Spinal cord (tissue), 9 donors: ENCODE measurements at regions not wholly inside any gene's neighbourhood (a gene's known extent, or its start where the extent isn't known, plus 50 kb on each side); places are given as distances from the start of the nearest gene placed in this dataset.
A peak's percentile ranks its signal among the peaks of the same experiment; 100 is the strongest.
"Not testable (repeated sequence)": the region's sequence is repeated elsewhere in the genome, so short reads cannot be mapped to it uniquely, and the experiment has no call there.

Source experiments
- DNase-seq, 6 donors: peaks; one replicate each; pipeline versions ENCODE4 v3.0.0 to v3.0.0-alpha.2; 2013 to 2015; ENCODE audit warnings: low spot score in 6 of 6, low read depth in 4 of 6
- H3K27ac ChIP-seq: one replicate; pipeline ENCODE4 v1.5.1; 2013; ENCODE audit warnings: low read depth, low read length, control low read depth
- H3K27me3 ChIP-seq: one replicate; pipeline ENCODE4 v1.6.1; 2013; ENCODE audit warnings: low read length; ENCODE audit not compliant: control insufficient read depth, insufficient read depth
- H3K36me3 ChIP-seq: one replicate; pipeline ENCODE4 v1.6.1; 2013; ENCODE audit warnings: low read length; ENCODE audit not compliant: control insufficient read depth, insufficient read depth
- H3K4me1 ChIP-seq: one replicate; pipeline ENCODE4 v1.6.1; 2013; ENCODE audit warnings: low read length; ENCODE audit not compliant: control insufficient read depth, insufficient read depth
- H3K4me3 ChIP-seq: one replicate; pipeline ENCODE4 v1.5.1; 2013; ENCODE audit warnings: low read depth, low read length, control low read depth
- H3K9me3 ChIP-seq: one replicate; pipeline ENCODE4 v1.6.1; 2013; ENCODE audit warnings: low read length; ENCODE audit not compliant: control insufficient read depth, insufficient read depth
- WGBS: methylation state at CpG from one replicate; pipeline ENCODE4 v1.1.5; 2013; ENCODE audit warnings: missing lambda C conversion rate; ENCODE audit not compliant: insufficient coverage; 5-methylcytosine and 5-hydroxymethylcytosine counted together
- donor health status: healthy.

DNA sequence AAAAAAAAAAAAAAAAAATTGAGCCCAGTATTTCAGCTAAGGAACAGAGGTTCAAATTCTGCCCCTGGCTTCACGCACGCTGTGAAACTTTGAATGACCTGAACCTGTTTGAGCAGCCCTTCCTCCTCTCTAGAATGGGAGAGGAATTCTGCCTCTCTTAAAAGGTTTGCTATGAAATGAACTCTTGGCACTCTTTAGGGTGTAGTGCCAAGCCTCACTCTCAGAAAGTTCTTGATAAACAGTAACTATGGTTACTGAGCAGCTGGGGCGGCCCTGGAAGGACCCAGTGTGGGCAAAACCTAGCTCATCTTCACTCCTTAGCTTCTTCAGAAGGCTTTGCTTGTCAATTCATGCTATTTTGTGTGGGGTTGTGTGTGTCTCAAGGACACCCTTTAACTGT is 73.7 kb downstream of the GEMIN8 start:
- no peak overlapping the region for H3K4me3 ChIP-seq
- 60% methylated on average over 1 of the region's 3 CpGs for WGBS
- no peak overlapping the region for H3K27ac ChIP-seq
- no peaks in the 10 kb centered on the region for H3K9me3 ChIP-seq
- H3K4me1 ChIP-seq, result peaks cover 3% of the 10 kb centered on the region
- no peak for DNase-seq
- H3K27me3 ChIP-seq, result peaks cover 48% of the 10 kb centered on the region
- no peaks in the 10 kb centered on the region for H3K36me3 ChIP-seq

DNA sequence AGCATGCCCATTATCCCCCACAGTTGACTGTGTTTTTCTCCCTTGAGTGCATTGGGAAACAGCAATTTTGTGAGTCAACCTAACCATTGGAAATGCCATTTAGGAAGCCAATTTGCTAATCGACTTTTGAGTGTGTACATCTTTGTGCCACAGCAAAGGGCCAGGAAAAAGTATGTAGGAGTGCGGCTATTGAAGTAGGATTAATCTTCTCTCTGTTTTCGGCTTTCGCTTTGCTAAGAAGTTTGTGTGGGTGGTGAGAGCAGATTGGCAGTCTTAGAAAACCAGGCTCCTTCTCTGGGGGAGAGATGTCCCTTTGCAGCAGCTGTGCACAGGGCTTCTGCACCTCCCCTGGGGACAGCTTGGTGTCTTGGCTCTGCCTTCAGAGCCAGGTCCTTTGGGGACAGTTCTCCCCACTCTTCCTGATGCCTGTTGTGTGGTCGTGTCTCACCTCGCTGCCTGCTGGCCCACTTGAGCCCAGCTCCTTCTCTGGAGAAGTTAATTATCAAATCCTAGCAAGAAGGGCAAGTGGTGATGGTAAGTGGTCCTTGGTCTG is 74.5 kb downstream of the GEMIN8 start:
- no peaks in the 10 kb centered on the region for H3K9me3 ChIP-seq
- no peak overlapping the region for H3K27ac ChIP-seq
- no peak for DNase-seq
- H3K4me3 ChIP-seq, result no peak overlapping the region
- H3K27me3 ChIP-seq, result peaks cover 45% of the 10 kb centered on the region
- peaks cover 3% of the 10 kb centered on the region for H3K4me1 ChIP-seq
- 80% methylated on average over 4 of the region's 6 CpGs for WGBS
- no peaks in the 10 kb centered on the region for H3K36me3 ChIP-seq

DNA sequence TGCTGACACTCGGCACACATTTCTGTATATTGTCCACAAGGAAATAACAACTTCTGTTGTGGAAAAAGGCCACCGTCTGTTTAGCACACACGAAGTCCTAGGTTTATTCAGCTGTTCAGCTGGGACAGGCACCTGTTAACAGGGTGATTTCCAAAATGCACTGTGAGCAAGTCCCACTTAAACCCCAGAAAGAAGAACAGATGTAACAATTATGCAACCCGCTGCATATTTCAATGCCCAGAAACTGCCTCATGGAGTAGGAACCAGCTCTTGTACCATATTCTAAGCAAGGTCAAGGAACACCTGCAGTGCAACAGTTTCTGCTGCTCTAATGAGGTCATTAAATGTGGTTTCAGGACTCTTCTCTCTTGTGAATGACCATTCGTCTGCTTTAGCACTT is 77.1 kb downstream of the GEMIN8 start:
- no peak for DNase-seq
- Histone ChIP-seq H3K4me1 (peaks cover 3% of the 10 kb centered on the region), H3K27ac (no peak overlapping the region), H3K36me3 (no peaks in the 10 kb centered on the region), H3K27me3 (peaks cover 34% of the 10 kb centered on the region), H3K9me3 (no peaks in the 10 kb centered on the region), H3K4me3 (no peak overlapping the region)
- 47% methylated on average over 3 of the region's 5 CpGs for WGBS

DNA sequence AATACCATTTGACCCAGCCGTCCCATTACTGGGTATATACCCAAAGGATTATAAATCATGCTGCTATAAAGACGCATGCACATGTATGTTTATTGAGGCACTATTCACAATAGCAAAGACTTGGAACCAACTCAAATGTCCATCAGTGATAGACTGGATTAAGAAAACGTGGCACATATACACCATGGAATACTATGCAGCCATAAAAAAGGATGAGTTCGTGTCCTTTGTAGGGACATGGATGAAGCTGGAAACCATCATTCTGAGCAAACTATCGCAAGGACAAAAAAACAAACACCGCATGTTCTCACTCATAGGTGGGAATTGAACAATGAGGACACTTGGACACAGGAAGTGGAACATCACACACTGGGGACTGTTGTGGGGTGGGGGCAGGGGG is 83.5 kb downstream of the GEMIN8 start:
- H3K27me3 ChIP-seq, result peaks cover 17% of the 10 kb centered on the region
- not testable (repeated sequence) for H3K4me3 ChIP-seq, H3K4me1 ChIP-seq, H3K27ac ChIP-seq, H3K36me3 ChIP-seq, DNase-seq, H3K9me3 ChIP-seq
- no CpG with 5 or more reads among the region's 6 CpGs for WGBS

DNA sequence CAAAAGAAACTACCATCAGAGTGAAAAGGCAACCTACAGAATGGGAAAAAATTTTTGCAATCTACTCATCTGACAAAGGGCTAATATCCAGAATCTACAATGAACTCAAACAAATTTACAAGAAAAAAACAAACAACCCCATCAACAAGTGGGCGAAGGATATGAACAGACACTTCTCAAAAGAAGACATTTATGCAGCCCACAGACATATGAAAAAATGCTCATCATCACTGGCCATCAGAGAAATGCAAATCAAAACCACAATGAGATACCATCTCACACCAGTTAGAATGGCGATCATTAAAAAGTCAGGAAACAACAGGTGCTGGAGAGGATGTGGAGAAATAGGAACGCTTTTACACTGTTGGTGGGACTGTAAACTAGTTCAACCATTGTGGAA is 83.9 kb downstream of the GEMIN8 start:
- H3K4me3 ChIP-seq, DNase-seq, H3K9me3 ChIP-seq, H3K36me3 ChIP-seq, H3K27ac ChIP-seq, H3K4me1 ChIP-seq: not testable (repeated sequence)
- WGBS, result no CpG with 5 or more reads among the region's 3 CpGs
- peaks cover 18% of the 10 kb centered on the region for H3K27me3 ChIP-seq

GRCh38 chrX:13940671-13941070 is 89.0 kb downstream of the GEMIN8 start:
- peaks cover 47% of the 10 kb centered on the region for H3K27me3 ChIP-seq
- H3K4me3 ChIP-seq, result no peak overlapping the region
- H3K4me1 ChIP-seq, result peaks cover 14% of the 10 kb centered on the region
- no peaks in the 10 kb centered on the region for H3K36me3 ChIP-seq
- whole genome bisulfite sequencing, result 54% methylated on average over 2 of the region's 2 CpGs
- no peaks in the 10 kb centered on the region for H3K9me3 ChIP-seq
- no peak overlapping the region for H3K27ac ChIP-seq
- no peak for DNase-seq

DNA sequence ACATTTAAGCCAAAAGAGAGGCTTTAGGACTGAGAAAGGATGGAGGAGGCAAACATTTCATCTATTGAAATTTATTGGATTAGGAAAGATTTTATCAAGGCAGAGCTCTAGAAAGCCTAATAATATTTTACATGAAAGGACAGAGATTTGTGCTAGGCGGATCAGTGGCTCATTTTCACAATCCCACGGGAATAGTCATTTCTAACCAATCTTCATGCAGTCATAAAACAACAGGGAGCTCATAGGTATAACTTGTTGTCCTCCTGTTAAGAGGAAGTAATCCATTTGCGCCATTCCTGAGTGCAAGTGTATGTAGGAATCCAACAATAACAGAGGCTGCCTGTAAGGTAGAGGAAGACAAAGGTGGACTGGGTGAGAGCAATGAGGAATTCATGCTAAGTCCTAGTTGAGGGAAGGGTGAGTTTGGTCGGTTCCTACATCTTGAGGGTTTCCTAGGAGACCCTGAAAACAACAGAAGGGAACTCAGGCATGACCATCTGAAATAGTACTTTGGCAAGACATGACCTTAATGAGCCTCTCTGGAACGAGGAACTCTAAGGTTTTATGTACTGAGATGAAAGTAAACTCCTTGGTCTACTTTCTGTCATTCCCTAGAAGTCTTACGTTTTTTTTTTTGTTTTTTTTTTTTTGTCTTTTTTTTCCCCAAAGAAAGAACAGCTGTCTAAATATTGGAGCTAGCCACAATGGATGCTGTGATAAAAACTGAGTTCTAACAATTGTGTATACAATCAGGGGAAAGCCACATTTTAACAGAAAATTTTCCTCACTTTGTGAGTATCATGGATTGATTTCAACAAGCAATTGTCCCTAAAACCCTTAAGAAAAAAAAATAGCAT is 89.7 kb downstream of the GEMIN8 start:
- Histone ChIP-seq H3K4me1 (peaks cover 14% of the 10 kb centered on the region), H3K27ac (peak overlapping the region; percentile 65), H3K27me3 (peaks cover 51% of the 10 kb centered on the region), H3K4me3 (no peak overlapping the region), H3K9me3 (no peaks in the 10 kb centered on the region), H3K36me3 (no peaks in the 10 kb centered on the region)
- DNase-seq, result peak in 3 of 6 donors; percentile 29 to 62 (median 54)
- 36% methylated on average over 2 of the region's 6 CpGs for WGBS

DNA sequence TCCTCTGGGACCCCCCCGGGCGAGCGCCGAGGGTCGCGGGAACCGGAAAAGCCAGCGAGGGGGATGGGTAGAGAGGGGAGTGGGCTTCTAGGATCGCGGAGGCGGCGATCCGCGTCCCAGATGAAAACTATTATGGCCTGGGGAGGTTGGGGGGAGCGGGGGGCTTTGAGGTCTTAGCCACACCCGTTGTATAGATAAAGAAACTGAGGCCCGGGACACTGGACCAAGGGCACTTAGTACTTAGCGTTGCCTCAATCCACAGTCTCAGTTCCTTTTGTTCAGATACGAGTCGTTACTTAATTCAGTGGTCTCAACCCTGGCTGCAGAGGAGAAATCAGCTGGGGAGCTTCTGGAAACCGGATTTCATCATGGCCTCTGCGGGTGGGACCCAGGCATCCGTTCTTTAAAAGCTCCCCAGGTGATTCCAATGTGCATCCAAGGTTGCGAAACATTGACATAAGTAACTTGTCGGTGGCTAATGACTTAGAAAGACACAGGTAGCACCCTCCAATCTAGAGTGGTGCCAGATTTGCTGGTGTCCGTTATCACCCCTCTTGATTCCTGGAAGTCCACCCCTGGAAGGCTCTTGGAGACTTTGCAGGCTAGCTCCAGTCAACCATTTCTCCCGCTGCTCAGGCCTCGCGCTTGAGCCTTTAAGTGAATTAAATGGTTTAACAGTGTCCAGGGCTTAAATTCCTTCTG is 90.7 kb downstream of the GEMIN8 start:
- H3K27me3 ChIP-seq, result peaks cover 47% of the 10 kb centered on the region
- no peaks in the 10 kb centered on the region for H3K36me3 ChIP-seq
- peak overlapping the region; percentile 65 for H3K27ac ChIP-seq
- no peaks in the 10 kb centered on the region for H3K9me3 ChIP-seq
- peaks cover 14% of the 10 kb centered on the region for H3K4me1 ChIP-seq
- H3K4me3 ChIP-seq, result peak overlapping the region; percentile 46
- peak in 2 of 6 donors; percentile 44 to 52 for DNase-seq
- WGBS, result 8% methylated on average over 28 of the region's 29 CpGs

- Histone ChIP-seq H3K9me3 (no peaks in the 10 kb centered on the region), H3K27ac (peak overlapping the region; percentile 89), H3K27me3 (peaks cover 49% of the 10 kb centered on the region), H3K36me3 (no peaks in the 10 kb centered on the region), H3K4me3 (peak overlapping the region; percentile 60), H3K4me1 (peaks cover 14% of the 10 kb centered on the region)
- DNase-seq, result peak in 3 of 6 donors; percentile 39 to 82 (median 71)
- WGBS, result under 1% methylated on average over 89 of the region's 91 CpGs
Observed at GRCh38 chrX:13938051-13938828, 91.5 kb downstream of the GEMIN8 start.
